HG03060 (cell line): ENCODE measurements at regions not wholly inside any gene's neighbourhood (a gene's known extent, or its start where the extent isn't known, plus 50 kb on each side); places are given as distances from the start of the nearest gene placed in this dataset.
"Not testable (repeated sequence)": the region's sequence is repeated elsewhere in the genome, so short reads cannot be mapped to it uniquely, and the experiment has no call there.

ENCODE experiments used
- ATAC-seq: cut with Tn5 transposase; IDR thresholded peaks from one replicate; pipeline ENCODE4 v1.9.1; 2021; ENCODE audit warnings: low read depth, moderate number of reproducible peaks; ENCODE audit not compliant: unreplicated experiment

- not testable (repeated sequence) for ATAC-seq
Measured at GRCh38 chr6:132109752-132110151, 158.6 kb upstream of the CCN2 start.

GRCh38 chr6:132107896-132108295 is 156.7 kb upstream of the CCN2 start:
- ATAC-seq, result no peak

- ATAC-seq, result no peak
Measured at GRCh38 chr6:132101535-132101934, 150.4 kb upstream of the CCN2 start.

GRCh38 chr6:132100388-132100990 is 149.3 kb upstream of the CCN2 start:
- no peak for ATAC-seq

GRCh38 chr6:132096996-132097395 is 145.8 kb upstream of the CCN2 start:
- ATAC-seq, result no peak

GRCh38 chr6:132096245-132096644 is 145.1 kb upstream of the CCN2 start:
- ATAC-seq, result no peak

- no peak for ATAC-seq
Measured at GRCh38 chr6:132089173-132089572, 138.0 kb upstream of the CCN2 start.

GRCh38 chr6:132088150-132088549 is 137.0 kb upstream of the CCN2 start:
- ATAC-seq, result no peak

- no peak for ATAC-seq
Measured at GRCh38 chr6:132087391-132087790, 136.2 kb upstream of the CCN2 start.

GRCh38 chr6:132085731-132086130 is 134.6 kb upstream of the CCN2 start:
- ATAC-seq, result no peak

GRCh38 chr6:132084811-132085509 is 133.8 kb upstream of the CCN2 start:
- peak; percentile 51 for ATAC-seq

- no peak for ATAC-seq
Measured at GRCh38 chr6:132082421-132082820, 131.2 kb upstream of the CCN2 start.

- ATAC-seq, result no peak
Measured at GRCh38 chr6:132081338-132081737, 130.2 kb upstream of the CCN2 start.

GRCh38 chr6:132079286-132079685 is 128.1 kb upstream of the CCN2 start:
- no peak for ATAC-seq

- ATAC-seq, result no peak
Measured at GRCh38 chr6:132076452-132076851, 125.3 kb upstream of the CCN2 start.

- ATAC-seq, result no peak
Measured at GRCh38 chr6:132072831-132073230, 121.7 kb upstream of the CCN2 start.

GRCh38 chr6:132072271-132072670 is 121.1 kb upstream of the CCN2 start:
- no peak for ATAC-seq

GRCh38 chr6:132070356-132070755 is 119.2 kb upstream of the CCN2 start:
- ATAC-seq, result no peak

GRCh38 chr6:132068766-132069165 is 117.6 kb upstream of the CCN2 start:
- no peak for ATAC-seq

- no peak for ATAC-seq
Measured at GRCh38 chr6:132067286-132067685, 116.1 kb upstream of the CCN2 start.

- ATAC-seq, result no peak
Measured at GRCh38 chr6:132065556-132065955, 114.4 kb upstream of the CCN2 start.

GRCh38 chr6:132063738-132064137 is 112.6 kb upstream of the CCN2 start:
- no peak for ATAC-seq
